ENCODE measurements at regions not wholly inside any gene's neighbourhood (a gene's known extent, or its start where the extent isn't known, plus 50 kb on each side); places are given as distances from the start of the nearest gene placed in this dataset.

GRCh38 chr17:31608659-31609254 lies 217.3 kb downstream of the RAB11FIP4 start:
- H3K4me1 ChIP-seq (replicated peaks in 1 of 4; ENCODE audit: control insufficient read depth in 3 of 4, insufficient read depth in 4 of 4, low read length in 3 of 4), result peaks cover 3 to 14% (median 8%) of the 10 kb centered on the region in 4 experiments; a peak in 6 of 7 replicates
- H2BK5ac ChIP-seq (ENCODE audit: low read depth, low read length), result no peak overlapping the region
- no peak overlapping the region for H3K4ac ChIP-seq (replicated peaks; ENCODE audit: insufficient read length, low read depth, low read length)
- H2BK15ac ChIP-seq (ENCODE audit: low read length), result no peak overlapping the region
- H3K36me3 ChIP-seq (ENCODE audit: control insufficient read depth in 2 of 4, insufficient read depth in 4 of 4, low read length in 3 of 4), result no peaks in the 10 kb centered on the region
- no peaks in the 10 kb centered on the region for H3K27me3 ChIP-seq (replicated peaks in 1 of 4; ENCODE audit: control insufficient read depth in 3 of 4, extremely low read depth in 1 of 4, insufficient read depth in 3 of 4, low read length in 3 of 4)
- H3K79me1 ChIP-seq (ENCODE audit: low read depth, low read length), result no peaks in the 10 kb centered on the region
- POLR2A ChIA-PET (ENCODE audit: partially characterized antibody), result no interaction called here
- H3K23me2 ChIP-seq (ENCODE audit: low read depth, low read length), result no peaks in the 10 kb centered on the region; the same call in 1 of the 2 replicates
- DNase-seq (ENCODE audit: low read depth in 1 of 2, low spot score in 2 of 2) (no peak), FAIRE-seq (no peak)
- no peak overlapping the region for H3K18ac ChIP-seq (ENCODE audit: extremely low read depth, low read length)
- H2BK12ac ChIP-seq (ENCODE audit: low read depth, low read length), result no peak overlapping the region
- no peak overlapping the region for H3K23ac ChIP-seq (ENCODE audit: insufficient read length)
- H4K8ac ChIP-seq (ENCODE audit: extremely low read depth, insufficient read depth, low read length), result no peak overlapping the region
- H3K27ac ChIP-seq (ENCODE audit: low read depth, low read length), result no peak overlapping the region
- no peak overlapping the region for H3K56ac ChIP-seq (replicated peaks; ENCODE audit: insufficient read length, low read depth, low read length)
- H4K20me1 ChIP-seq (replicated peaks in 1 of 2; ENCODE audit: control insufficient read depth in 1 of 2, insufficient read depth in 2 of 2, low read length in 2 of 2), result no peaks in the 10 kb centered on the region
- H4K91ac ChIP-seq (replicated peaks; ENCODE audit: insufficient read length, low read length), result no peak overlapping the region
- H3K79me2 ChIP-seq (ENCODE audit: control insufficient read depth in 1 of 2, insufficient read depth in 2 of 2, low read length in 2 of 2), result no peaks in the 10 kb centered on the region
- CTCF ChIA-PET (ENCODE audit: partially characterized antibody), result interaction anchor here (0.6 kb wide), 1 partner anchor 42 kb away, joined by 3 read pairs; no protein-coding TSS in a partner anchor
- H3K9me3 ChIP-seq (ENCODE audit: insufficient read depth in 2 of 2, low read depth in 1 of 2, low read length in 1 of 2), result no peaks in the 10 kb centered on the region
- WGBS, 2 experiments (ENCODE audit: extremely low coverage in 1 of 2, insufficient coverage in 1 of 2, insufficient read length in 1 of 2, insufficient replicate concordance in 2 of 2, low coverage in 1 of 2, low lambda C conversion rate in 2 of 2, missing lambda C conversion rate in 1 of 2), result 95% methylated on average over 3 of the region's 3 CpGs; no CpG with 5 or more reads in 1 of the 2 experiments
- H2AK5ac ChIP-seq (ENCODE audit: low read depth, low read length), result no peak overlapping the region
- no peak overlapping the region for H3K4me2 ChIP-seq (ENCODE audit: insufficient read depth in 1 of 2, low read depth in 2 of 2, low read length in 2 of 2)
- no peak overlapping the region for H2BK120ac ChIP-seq (replicated peaks; ENCODE audit: low read depth, low read length)
- H3K14ac ChIP-seq (ENCODE audit: insufficient read length), result no peak overlapping the region
- no peak overlapping the region for H2BK20ac ChIP-seq (ENCODE audit: low read length)
- no peak overlapping the region for H4K5ac ChIP-seq (ENCODE audit: insufficient read length, low read depth, low read length)
- no peak overlapping the region for H2AFZ ChIP-seq (ENCODE audit: low read length)
- H3K4me3 ChIP-seq (ENCODE audit: extremely low read depth in 1 of 4, insufficient read depth in 2 of 4, low read depth in 3 of 4, low read length in 4 of 4), result no peak overlapping the region
- no peak overlapping the region for H3K9ac ChIP-seq (replicated peaks in 1 of 4; ENCODE audit: extremely low read depth in 1 of 4, low read depth in 3 of 4, low read length in 3 of 4)
- TF ChIP-seq E2F6 (IDR thresholded peaks at IDR 0.05), result no peak
- TF ChIP-seq TAF7 (optimal IDR thresholded peaks at IDR 0.05; ENCODE audit: borderline replicate concordance, low read depth, low read length), result no peak
- TF ChIP-seq RBBP5 (IDR thresholded peaks at IDR 0.05; ENCODE audit: borderline replicate concordance, low read depth, low read length), result no peak
- no peak for TF ChIP-seq ATF2 (IDR thresholded peaks at IDR 0.05; ENCODE audit: low read length)
- TF ChIP-seq CEBPB (IDR thresholded peaks at IDR 0.05; ENCODE audit: low read depth, low read length), result no peak
- TF ChIP-seq RFX5 (IDR thresholded peaks at IDR 0.05; ENCODE audit: borderline replicate concordance, low read depth, low read length), result no peak
- no peak for TF ChIP-seq GABPA (IDR thresholded peaks at IDR 0.05; ENCODE audit: borderline replicate concordance, insufficient read depth, low read length)
- TF ChIP-seq CTCF (IDR thresholded peaks at IDR 0.05; ENCODE audit: control extremely low read depth in 1 of 3, insufficient read depth in 1 of 3, low read depth in 1 of 3, low read length in 3 of 3), result no peak

Data from H1 (cell line).